GM23338 (cell line): ENCODE measurements at regions not wholly inside any gene's neighbourhood (a gene's known extent, or its start where the extent isn't known, plus 50 kb on each side); places are given as distances from the start of the nearest gene placed in this dataset.

Experiments
- ATAC-seq: fragments of 200-7000 bp; cut with Tn5 transposase; 3 replicates; pipeline ENCODE4 v1.9.1; 2020
- DNase-seq: peaks from one replicate; pipeline ENCODE4 v3.0.0-alpha.2; 2015; ENCODE audit warnings: low spot score
- H2AFZ ChIP-seq: fragments of 200-600 bp; sonication (generic); 2 replicates; pipeline ENCODE4 v1.8.0; 2016; ENCODE audit warnings: antibody characterized with exemption, mild to moderate bottlenecking, moderate library complexity
- H3F3A ChIP-seq: fragments of 200-600 bp; sonication (generic); replicated peaks from 2 replicates; pipeline ENCODE4 v1.8.0; 2017; ENCODE audit warnings: antibody characterized with exemption, mixed run types, low read depth
- H3K27ac ChIP-seq: fragments of 200-600 bp; sonication (generic); 2 replicates; pipeline ENCODE4 v1.6.1; 2016; ENCODE audit warnings: low read depth
- H3K27me3 ChIP-seq: fragments of 200-600 bp; sonication (generic); 2 replicates; pipeline ENCODE4 v1.8.0; 2016; ENCODE audit warnings: mild to moderate bottlenecking, mixed run types, moderate library complexity; ENCODE audit not compliant: insufficient read depth
- H3K36me3 ChIP-seq: fragments of 200-600 bp; sonication (generic); 2 replicates; pipeline ENCODE4 v1.8.0; 2016; ENCODE audit warnings: mild to moderate bottlenecking; ENCODE audit not compliant: insufficient read depth
- H3K4me1 ChIP-seq: fragments of 200-600 bp; sonication (generic); 2 replicates; pipeline ENCODE4 v1.8.0; 2016; ENCODE audit warnings: mild to moderate bottlenecking, moderate library complexity; ENCODE audit not compliant: insufficient read depth
- H3K4me2 ChIP-seq: fragments of 200-600 bp; sonication (generic); 2 replicates; pipeline ENCODE4 v1.7.1; 2017; ENCODE audit warnings: mixed run types
- H3K4me3 ChIP-seq: fragments of 200-600 bp; sonication (generic); 2 replicates; pipeline ENCODE4 v1.6.1; 2016; ENCODE audit warnings: mixed run types
- H3K79me2 ChIP-seq: fragments of 200-600 bp; sonication (generic); replicated peaks from 2 replicates; pipeline ENCODE4 v1.8.0; 2017; ENCODE audit warnings: mild to moderate bottlenecking; ENCODE audit not compliant: insufficient read depth
- H3K9me2 ChIP-seq: fragments of 200-600 bp; sonication (generic); 2 replicates; pipeline ENCODE4 v1.8.0; 2017; ENCODE audit not compliant: insufficient read depth
- H4K20me1 ChIP-seq: fragments of 200-600 bp; sonication (generic); replicated peaks from 2 replicates; pipeline ENCODE4 v1.8.0; 2017; ENCODE audit warnings: mild to moderate bottlenecking; ENCODE audit not compliant: insufficient read depth
- H3K27ac Mint-ChIP-seq: 2 replicates; pipeline ENCODE4 v1.8.0; 2020; ENCODE audit warnings: inconsistent platforms, mild to moderate bottlenecking, moderate library complexity, mixed read lengths
- H3K27me3 Mint-ChIP-seq: 3 replicates; pipeline ENCODE4 v1.8.0; 2022; ENCODE audit warnings: low read depth, mild to moderate bottlenecking, moderate library complexity, mixed read lengths, inconsistent platforms; ENCODE audit not compliant: insufficient read depth, poor library complexity
- H3K36me3 Mint-ChIP-seq: 3 replicates; pipeline ENCODE4 v1.8.0; 2021; ENCODE audit warnings: low read depth, mild to moderate bottlenecking, inconsistent platforms, moderate library complexity, mixed read lengths
- H3K4me1 Mint-ChIP-seq: 3 replicates; pipeline ENCODE4 v1.8.0; 2020; ENCODE audit warnings: mild to moderate bottlenecking, inconsistent platforms, mixed read lengths
- H3K4me3 Mint-ChIP-seq: 3 replicates; pipeline ENCODE4 v1.8.0; 2021; ENCODE audit warnings: moderate library complexity, mild to moderate bottlenecking, inconsistent platforms, mixed read lengths
- H3K9me3 Mint-ChIP-seq: 3 replicates; pipeline ENCODE4 v1.8.0; 2020; ENCODE audit warnings: moderate library complexity, mild to moderate bottlenecking, inconsistent platforms, mixed read lengths
- EZH2 ChIP-seq: fragments of 200-600 bp; sonication (generic); IDR thresholded peaks from one replicate; pipeline ENCODE4 v1.8.0; 2017; ENCODE audit warnings: antibody characterized with exemption, mild to moderate bottlenecking, low read depth; ENCODE audit not compliant: unreplicated experiment
- JUNB ChIP-seq: IDR thresholded peaks from one replicate; pipeline ENCODE4 v1.6.1; 2016; ENCODE audit warnings: antibody characterized with exemption; ENCODE audit not compliant: unreplicated experiment
- NANOG ChIP-seq: IDR thresholded peaks from 2 replicates; pipeline ENCODE4 v1.6.1; 2016; ENCODE audit warnings: antibody characterized with exemption, borderline replicate concordance
- STAT1 ChIP-seq: IDR thresholded peaks from one replicate; pipeline ENCODE4 v1.6.1; 2016; ENCODE audit warnings: antibody characterized with exemption; ENCODE audit not compliant: unreplicated experiment
- TF ChIP-seq, protein P1 (sequence below): IDR thresholded peaks from one replicate; pipeline ENCODE4 v1.6.1; 2018; ENCODE audit warnings: antibody characterized with exemption; ENCODE audit not compliant: unreplicated experiment
- TF ChIP-seq, protein P2 (sequence below), 2 experiments: fragments of 200-600 bp in 1 of 2; sonication (generic) in 1 of 2; conservative IDR thresholded peaks; 2 replicates each; pipeline versions ENCODE4 v1.5.1 to v1.6.1; 2016 to 2017; ENCODE audit warnings: antibody characterized with exemption in 2 of 2, low read depth in 2 of 2, mild to moderate bottlenecking in 2 of 2, moderate library complexity in 1 of 2

DNA sequence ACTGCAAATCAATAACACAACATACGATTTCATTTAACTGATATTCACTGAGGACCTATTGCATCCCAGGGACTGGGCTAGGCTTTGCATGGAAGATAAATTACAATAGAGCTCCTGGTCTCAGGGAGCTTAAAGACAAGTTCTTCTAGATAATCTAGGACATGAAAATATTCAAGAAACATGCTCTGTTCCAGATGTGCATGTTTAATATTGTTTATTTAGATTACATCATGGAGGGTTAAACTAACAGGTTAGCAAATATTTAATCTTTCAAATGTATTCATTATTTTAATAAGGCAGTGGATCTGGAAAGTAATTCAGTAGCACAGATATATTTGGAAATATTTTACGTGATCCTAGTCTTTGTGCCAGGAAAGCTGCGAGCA lies 2430.3 kb downstream of the PCDH7 start:
- no peaks in the 10 kb centered on the region for H3K27me3 Mint-ChIP-seq
- Histone ChIP-seq H4K20me1 (no peaks in the 10 kb centered on the region), H3K27me3 (no peaks in the 10 kb centered on the region), H3K4me1 (no peaks in the 10 kb centered on the region), H3K79me2 (no peaks in the 10 kb centered on the region), H2AFZ (no peak overlapping the region), H3F3A (no peaks in the 10 kb centered on the region), H3K4me2 (no peak overlapping the region), H3K4me3 (no peak overlapping the region), H3K9me2 (no peaks in the 10 kb centered on the region), H3K27ac (no peak overlapping the region), H3K36me3 (no peaks in the 10 kb centered on the region)
- ATAC-seq (no peak), DNase-seq (no peak)
- peaks cover 7% of the 10 kb centered on the region for H3K4me1 Mint-ChIP-seq
- TF ChIP-seq NANOG = no peak
- no peak for TF ChIP-seq JUNB
- no peak for TF ChIP-seq STAT1
- no peak for TF ChIP-seq EZH2
- H3K4me3 Mint-ChIP-seq = no peak overlapping the region
- no peaks in the 10 kb centered on the region; the same call in 2 of the 3 replicates for H3K9me3 Mint-ChIP-seq
- no peaks in the 10 kb centered on the region for H3K36me3 Mint-ChIP-seq
- no peak overlapping the region for H3K27ac Mint-ChIP-seq

GRCh38 chr4:33160126-33160525 lies 2440.0 kb downstream of the PCDH7 start:
- H3K27ac ChIP-seq = no peak overlapping the region
- no peaks in the 10 kb centered on the region for H3K27me3 ChIP-seq
- H3F3A ChIP-seq = no peaks in the 10 kb centered on the region
- ATAC-seq (peak; percentile 68), DNase-seq (peak; percentile 53)
- H3K27ac Mint-ChIP-seq = no peak overlapping the region
- peaks cover 3% of the 10 kb centered on the region; the same call in 2 of the 3 replicates for H3K36me3 Mint-ChIP-seq
- H3K4me3 Mint-ChIP-seq = no peak overlapping the region
- no peaks in the 10 kb centered on the region for H3K36me3 ChIP-seq
- TF ChIP-seq, protein P1, sequence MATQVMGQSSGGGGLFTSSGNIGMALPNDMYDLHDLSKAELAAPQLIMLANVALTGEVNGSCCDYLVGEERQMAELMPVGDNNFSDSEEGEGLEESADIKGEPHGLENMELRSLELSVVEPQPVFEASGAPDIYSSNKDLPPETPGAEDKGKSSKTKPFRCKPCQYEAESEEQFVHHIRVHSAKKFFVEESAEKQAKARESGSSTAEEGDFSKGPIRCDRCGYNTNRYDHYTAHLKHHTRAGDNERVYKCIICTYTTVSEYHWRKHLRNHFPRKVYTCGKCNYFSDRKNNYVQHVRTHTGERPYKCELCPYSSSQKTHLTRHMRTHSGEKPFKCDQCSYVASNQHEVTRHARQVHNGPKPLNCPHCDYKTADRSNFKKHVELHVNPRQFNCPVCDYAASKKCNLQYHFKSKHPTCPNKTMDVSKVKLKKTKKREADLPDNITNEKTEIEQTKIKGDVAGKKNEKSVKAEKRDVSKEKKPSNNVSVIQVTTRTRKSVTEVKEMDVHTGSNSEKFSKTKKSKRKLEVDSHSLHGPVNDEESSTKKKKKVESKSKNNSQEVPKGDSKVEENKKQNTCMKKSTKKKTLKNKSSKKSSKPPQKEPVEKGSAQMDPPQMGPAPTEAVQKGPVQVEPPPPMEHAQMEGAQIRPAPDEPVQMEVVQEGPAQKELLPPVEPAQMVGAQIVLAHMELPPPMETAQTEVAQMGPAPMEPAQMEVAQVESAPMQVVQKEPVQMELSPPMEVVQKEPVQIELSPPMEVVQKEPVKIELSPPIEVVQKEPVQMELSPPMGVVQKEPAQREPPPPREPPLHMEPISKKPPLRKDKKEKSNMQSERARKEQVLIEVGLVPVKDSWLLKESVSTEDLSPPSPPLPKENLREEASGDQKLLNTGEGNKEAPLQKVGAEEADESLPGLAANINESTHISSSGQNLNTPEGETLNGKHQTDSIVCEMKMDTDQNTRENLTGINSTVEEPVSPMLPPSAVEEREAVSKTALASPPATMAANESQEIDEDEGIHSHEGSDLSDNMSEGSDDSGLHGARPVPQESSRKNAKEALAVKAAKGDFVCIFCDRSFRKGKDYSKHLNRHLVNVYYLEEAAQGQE = no peak
- TF ChIP-seq, protein P2, sequence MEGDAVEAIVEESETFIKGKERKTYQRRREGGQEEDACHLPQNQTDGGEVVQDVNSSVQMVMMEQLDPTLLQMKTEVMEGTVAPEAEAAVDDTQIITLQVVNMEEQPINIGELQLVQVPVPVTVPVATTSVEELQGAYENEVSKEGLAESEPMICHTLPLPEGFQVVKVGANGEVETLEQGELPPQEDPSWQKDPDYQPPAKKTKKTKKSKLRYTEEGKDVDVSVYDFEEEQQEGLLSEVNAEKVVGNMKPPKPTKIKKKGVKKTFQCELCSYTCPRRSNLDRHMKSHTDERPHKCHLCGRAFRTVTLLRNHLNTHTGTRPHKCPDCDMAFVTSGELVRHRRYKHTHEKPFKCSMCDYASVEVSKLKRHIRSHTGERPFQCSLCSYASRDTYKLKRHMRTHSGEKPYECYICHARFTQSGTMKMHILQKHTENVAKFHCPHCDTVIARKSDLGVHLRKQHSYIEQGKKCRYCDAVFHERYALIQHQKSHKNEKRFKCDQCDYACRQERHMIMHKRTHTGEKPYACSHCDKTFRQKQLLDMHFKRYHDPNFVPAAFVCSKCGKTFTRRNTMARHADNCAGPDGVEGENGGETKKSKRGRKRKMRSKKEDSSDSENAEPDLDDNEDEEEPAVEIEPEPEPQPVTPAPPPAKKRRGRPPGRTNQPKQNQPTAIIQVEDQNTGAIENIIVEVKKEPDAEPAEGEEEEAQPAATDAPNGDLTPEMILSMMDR (conservative IDR thresholded peaks at IDR 0.05; ENCODE audit: low read depth in 2 of 2) = peak; percentile 71 to 80
- peaks cover 5% of the 10 kb centered on the region; the same call in 2 of the 3 replicates for H3K4me1 Mint-ChIP-seq
- no peak overlapping the region for H3K4me2 ChIP-seq
- peaks cover 8% of the 10 kb centered on the region; the same call in 2 of the 3 replicates for H3K9me3 Mint-ChIP-seq
- no peaks in the 10 kb centered on the region for H3K27me3 Mint-ChIP-seq
- H3K9me2 ChIP-seq = no peaks in the 10 kb centered on the region; the same call in 1 of the 2 replicates
- no peak overlapping the region for H3K4me3 ChIP-seq
- no peaks in the 10 kb centered on the region for H3K4me1 ChIP-seq
- H2AFZ ChIP-seq = no peak overlapping the region
- no peaks in the 10 kb centered on the region for H4K20me1 ChIP-seq
- H3K79me2 ChIP-seq = no peaks in the 10 kb centered on the region
